ENCODE measurements at regions not wholly inside any gene's neighbourhood (a gene's known extent, or its start where the extent isn't known, plus 50 kb on each side); places are given as distances from the start of the nearest gene placed in this dataset.

- Histone ChIP-seq H2AFZ (ENCODE audit: low read length) (no peak overlapping the region), H3K4me1 (ENCODE audit: low read length) (no peaks in the 10 kb centered on the region), H3K9ac (ENCODE audit: low read length) (no peak overlapping the region), H3K4me3 (ENCODE audit: low read length) (no peak overlapping the region), H3K27me3 (replicated peaks; ENCODE audit: insufficient read depth, low read length) (no peaks in the 10 kb centered on the region), H3F3A (ENCODE audit: insufficient read depth, low read length) (no peaks in the 10 kb centered on the region), H3K79me2 (ENCODE audit: low read length) (no peaks in the 10 kb centered on the region), H3K9me3 (replicated peaks; ENCODE audit: insufficient read depth, low read length) (no peaks in the 10 kb centered on the region), H3K9me2 (replicated peaks; ENCODE audit: insufficient read depth, low read length) (no peaks in the 10 kb centered on the region), H4K20me1 (ENCODE audit: insufficient read depth, low read length) (no peaks in the 10 kb centered on the region), H3K4me2 (ENCODE audit: low read depth, low read length) (no peak overlapping the region), H3K36me3 (replicated peaks; ENCODE audit: insufficient read depth, low read length) (no peaks in the 10 kb centered on the region), H3K27ac (ENCODE audit: low read length) (no peak overlapping the region)
- TF ChIP-seq EZH2 (optimal IDR thresholded peaks at IDR 0.05; ENCODE audit: low read depth, low read length) (no peak), CTCF (IDR thresholded peaks at IDR 0.05; ENCODE audit: low read length) (no peak), EZH2phosphoT487 (IDR thresholded peaks at IDR 0.05; ENCODE audit: low read length) (no peak)
- no peak for DNase-seq
These were observed 517.5 kb downstream of the KIF20B start for GRCh38 chr10:90218846-90219245.

GRCh38 chr10:90222372-90222771 lies 521.0 kb downstream of the KIF20B start:
- no peaks in the 10 kb centered on the region for H3K27me3 ChIP-seq (replicated peaks; ENCODE audit: insufficient read depth, low read length)
- no peak overlapping the region for H3K27ac ChIP-seq (ENCODE audit: low read length)
- H3K4me3 ChIP-seq (ENCODE audit: low read length), result no peak overlapping the region
- H3K36me3 ChIP-seq (replicated peaks; ENCODE audit: insufficient read depth, low read length), result no peaks in the 10 kb centered on the region
- H3K4me1 ChIP-seq (ENCODE audit: low read length), result no peaks in the 10 kb centered on the region
- no peak for DNase-seq
- no peaks in the 10 kb centered on the region for H4K20me1 ChIP-seq (ENCODE audit: insufficient read depth, low read length)
- H3K9me3 ChIP-seq (replicated peaks; ENCODE audit: insufficient read depth, low read length), result no peaks in the 10 kb centered on the region
- H3K9ac ChIP-seq (ENCODE audit: low read length), result no peak overlapping the region
- H2AFZ ChIP-seq (ENCODE audit: low read length), result no peak overlapping the region
- no peaks in the 10 kb centered on the region for H3K9me2 ChIP-seq (replicated peaks; ENCODE audit: insufficient read depth, low read length)
- H3K4me2 ChIP-seq (ENCODE audit: low read depth, low read length), result no peak overlapping the region
- no peaks in the 10 kb centered on the region for H3F3A ChIP-seq (ENCODE audit: insufficient read depth, low read length)
- H3K79me2 ChIP-seq (ENCODE audit: low read length), result no peaks in the 10 kb centered on the region
- no peak for TF ChIP-seq EZH2 (optimal IDR thresholded peaks at IDR 0.05; ENCODE audit: low read depth, low read length)
- no peak for TF ChIP-seq CTCF (IDR thresholded peaks at IDR 0.05; ENCODE audit: low read length)
- TF ChIP-seq EZH2phosphoT487 (IDR thresholded peaks at IDR 0.05; ENCODE audit: low read length), result no peak

GRCh38 chr10:90222939-90223338 lies 521.5 kb downstream of the KIF20B start:
- no peak for DNase-seq
- Histone ChIP-seq H3K27me3 (replicated peaks; ENCODE audit: insufficient read depth, low read length) (no peaks in the 10 kb centered on the region), H3K79me2 (ENCODE audit: low read length) (no peaks in the 10 kb centered on the region), H3K4me2 (ENCODE audit: low read depth, low read length) (no peak overlapping the region), H2AFZ (ENCODE audit: low read length) (no peak overlapping the region), H3K4me1 (ENCODE audit: low read length) (no peaks in the 10 kb centered on the region), H3K9me2 (replicated peaks; ENCODE audit: insufficient read depth, low read length) (no peaks in the 10 kb centered on the region), H3K9ac (ENCODE audit: low read length) (no peak overlapping the region), H3F3A (ENCODE audit: insufficient read depth, low read length) (no peaks in the 10 kb centered on the region), H3K4me3 (ENCODE audit: low read length) (no peak overlapping the region), H3K36me3 (replicated peaks; ENCODE audit: insufficient read depth, low read length) (no peaks in the 10 kb centered on the region), H3K27ac (ENCODE audit: low read length) (no peak overlapping the region), H3K9me3 (replicated peaks; ENCODE audit: insufficient read depth, low read length) (no peaks in the 10 kb centered on the region), H4K20me1 (ENCODE audit: insufficient read depth, low read length) (no peaks in the 10 kb centered on the region)
- TF ChIP-seq EZH2 (optimal IDR thresholded peaks at IDR 0.05; ENCODE audit: low read depth, low read length) (no peak), CTCF (IDR thresholded peaks at IDR 0.05; ENCODE audit: low read length) (no peak), EZH2phosphoT487 (IDR thresholded peaks at IDR 0.05; ENCODE audit: low read length) (no peak)

All from MM.1S (cell line).